ENCODE measurements at regions not wholly inside any gene's neighbourhood (a gene's known extent, or its start where the extent isn't known, plus 50 kb on each side); places are given as distances from the start of the nearest gene placed in this dataset.

DNA sequence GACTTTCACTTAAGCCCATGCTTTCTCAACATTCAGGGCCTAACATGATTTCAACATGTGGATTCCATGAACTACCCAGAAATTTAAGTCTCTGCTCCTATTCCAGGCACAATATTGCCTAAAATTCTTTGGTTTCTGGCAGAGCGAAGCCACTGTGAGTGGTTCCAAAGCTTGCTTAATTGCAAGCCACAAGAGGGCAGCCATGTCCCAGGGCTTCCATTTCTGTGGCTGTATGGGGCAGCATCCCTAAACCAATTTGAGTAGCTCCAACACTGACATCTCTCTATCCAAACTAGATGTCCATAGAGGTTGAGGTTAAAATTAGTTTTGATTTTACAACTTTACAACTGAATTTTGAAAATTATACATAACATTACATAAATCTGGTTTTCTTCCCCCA lies 56.3 kb upstream of the MDFIC start:
- WGBS, 5 donors: 82 to 92% (median 85%) methylated on average over 1 of the region's 1 CpG
- no peaks in the 10 kb centered on the region for H3K4me1 ChIP-seq
- TF ChIP-seq POLR2A (IDR thresholded peaks at IDR 0.05): no peak
- TF ChIP-seq, protein P1, sequence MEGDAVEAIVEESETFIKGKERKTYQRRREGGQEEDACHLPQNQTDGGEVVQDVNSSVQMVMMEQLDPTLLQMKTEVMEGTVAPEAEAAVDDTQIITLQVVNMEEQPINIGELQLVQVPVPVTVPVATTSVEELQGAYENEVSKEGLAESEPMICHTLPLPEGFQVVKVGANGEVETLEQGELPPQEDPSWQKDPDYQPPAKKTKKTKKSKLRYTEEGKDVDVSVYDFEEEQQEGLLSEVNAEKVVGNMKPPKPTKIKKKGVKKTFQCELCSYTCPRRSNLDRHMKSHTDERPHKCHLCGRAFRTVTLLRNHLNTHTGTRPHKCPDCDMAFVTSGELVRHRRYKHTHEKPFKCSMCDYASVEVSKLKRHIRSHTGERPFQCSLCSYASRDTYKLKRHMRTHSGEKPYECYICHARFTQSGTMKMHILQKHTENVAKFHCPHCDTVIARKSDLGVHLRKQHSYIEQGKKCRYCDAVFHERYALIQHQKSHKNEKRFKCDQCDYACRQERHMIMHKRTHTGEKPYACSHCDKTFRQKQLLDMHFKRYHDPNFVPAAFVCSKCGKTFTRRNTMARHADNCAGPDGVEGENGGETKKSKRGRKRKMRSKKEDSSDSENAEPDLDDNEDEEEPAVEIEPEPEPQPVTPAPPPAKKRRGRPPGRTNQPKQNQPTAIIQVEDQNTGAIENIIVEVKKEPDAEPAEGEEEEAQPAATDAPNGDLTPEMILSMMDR (IDR thresholded peaks at IDR 0.05 in 8 of 11, conservative IDR thresholded peaks at IDR 0.05 in 3 of 11): peak; percentile 17 to 75 (median 65)
- intact Hi-C loops (cut with DNase I; ENCODE audit: low total_unique reads): loop anchor here (10.0 kb wide), 1 partner anchor 349 kb away; no protein-coding TSS in a partner anchor
- H3K9me3 ChIP-seq: no peaks in the 10 kb centered on the region
- no peak overlapping the region for H3K27ac ChIP-seq
- no peaks in the 10 kb centered on the region for H3K36me3 ChIP-seq
- peak; percentile 78 for DNase-seq
- H3K27me3 ChIP-seq (replicated peaks in 1 of 7): no peaks in the 10 kb centered on the region
- H3K4me3 ChIP-seq: no peak overlapping the region

Data from spleen (tissue), 11 donors.